SK-N-SH treated with all-trans-retinoic acid at 6 μM for 48 hours (cell line): ENCODE measurements at regions not wholly inside any gene's neighbourhood (a gene's known extent, or its start where the extent isn't known, plus 50 kb on each side); places are given as distances from the start of the nearest gene placed in this dataset.

Source experiments
- ATAC-seq: fragments of 200-7000 bp; cut with Tn5 transposase; 3 replicates; pipeline ENCODE4 v1.9.1; 2020; ENCODE audit warnings: mild to moderate bottlenecking, moderate library complexity
- ARNTL ChIP-seq: fragments of 450-650 bp; formaldehyde crosslinking; IDR thresholded peaks from 2 replicates; pipeline ENCODE4 v1.5.0; 2020; ENCODE audit warnings: low read depth, mild to moderate bottlenecking, moderate library complexity, borderline replicate concordance
- BACH2 ChIP-seq: fragments of 250-450 bp; sonication (Bioruptor Pico); IDR thresholded peaks from 2 replicates; pipeline ENCODE4 v1.9.0; 2021; ENCODE audit warnings: mild to moderate bottlenecking, borderline replicate concordance
- CREB5 ChIP-seq: fragments of 250-450 bp; sonication (Bioruptor Pico); IDR thresholded peaks from 2 replicates; pipeline ENCODE4 v1.5.1; 2020; ENCODE audit warnings: low read depth, mild to moderate bottlenecking, moderate library complexity
- CSDC2 ChIP-seq: fragments of 250-450 bp; sonication (Bioruptor Pico); IDR thresholded peaks from 2 replicates; pipeline ENCODE4 v1.5.0; 2020; ENCODE audit warnings: mild to moderate bottlenecking, moderate library complexity
- CSRNP3 ChIP-seq: fragments of 250-450 bp; sonication (Bioruptor Pico); IDR thresholded peaks from 2 replicates; pipeline ENCODE4 v1.5.1; 2021; ENCODE audit warnings: mild to moderate bottlenecking, moderate library complexity
- ESRRG ChIP-seq: fragments of 250-450 bp; sonication (Bioruptor Pico); IDR thresholded peaks from 2 replicates; pipeline ENCODE4 v1.6.1; 2021; ENCODE audit warnings: mild to moderate bottlenecking
- PATZ1 ChIP-seq: fragments of 250-450 bp; sonication (Bioruptor Pico); IDR thresholded peaks from 2 replicates; pipeline ENCODE4 v1.8.0; 2020; ENCODE audit warnings: mild to moderate bottlenecking, moderate library complexity, borderline replicate concordance
- PPARA ChIP-seq: fragments of 250-450 bp; sonication (Bioruptor Pico); IDR thresholded peaks from 2 replicates; pipeline ENCODE4 v1.5.0; 2020; ENCODE audit warnings: mild to moderate bottlenecking, borderline replicate concordance
- RARB ChIP-seq: fragments of 250-450 bp; sonication (Bioruptor Pico); IDR thresholded peaks from 2 replicates; pipeline ENCODE4 v1.8.0; 2021; ENCODE audit warnings: mild to moderate bottlenecking, moderate library complexity
- SNAI2 ChIP-seq: fragments of 250-450 bp; sonication (Bioruptor Pico); IDR thresholded peaks from 2 replicates; pipeline ENCODE4 v1.5.0; 2020; ENCODE audit warnings: mild to moderate bottlenecking, moderate library complexity
- TCF4 ChIP-seq: fragments of 250-450 bp; sonication (Bioruptor Pico); IDR thresholded peaks from 2 replicates; pipeline ENCODE4 v1.8.0; 2021; ENCODE audit warnings: mild to moderate bottlenecking, moderate library complexity, borderline replicate concordance
- TOX ChIP-seq: fragments of 250-450 bp; sonication (Bioruptor Pico); IDR thresholded peaks from 2 replicates; pipeline ENCODE4 v1.8.0; 2021; ENCODE audit warnings: mild to moderate bottlenecking, moderate library complexity, borderline replicate concordance
- TSHZ2 ChIP-seq: fragments of 250-450 bp; sonication (Bioruptor Pico); IDR thresholded peaks from 2 replicates; pipeline ENCODE4 v1.5.0; 2020; ENCODE audit warnings: mild to moderate bottlenecking, moderate library complexity
- ZC3H10 ChIP-seq: fragments of 250-450 bp; sonication (Bioruptor Pico); IDR thresholded peaks from 2 replicates; pipeline ENCODE4 v1.5.1; 2021; ENCODE audit warnings: mild to moderate bottlenecking, moderate library complexity
- ZFP3 ChIP-seq: fragments of 250-450 bp; sonication (Bioruptor Pico); IDR thresholded peaks from 2 replicates; pipeline ENCODE4 v1.5.0; 2020; ENCODE audit warnings: mild to moderate bottlenecking, moderate library complexity
- ZNF565 ChIP-seq: fragments of 450-650 bp; formaldehyde crosslinking; conservative IDR thresholded peaks from 2 replicates; pipeline ENCODE4 v1.5.0; 2020; ENCODE audit warnings: low read depth, mild to moderate bottlenecking, moderate library complexity
- ZNF70 ChIP-seq: fragments of 450-650 bp; formaldehyde crosslinking; IDR thresholded peaks from 2 replicates; pipeline ENCODE4 v1.5.0; 2020; ENCODE audit warnings: mild to moderate bottlenecking, moderate library complexity
- ZNF8 ChIP-seq: fragments of 450-650 bp; formaldehyde crosslinking; IDR thresholded peaks from 2 replicates; pipeline ENCODE4 v1.5.0; 2020; ENCODE audit warnings: mild to moderate bottlenecking, moderate library complexity

GRCh38 chr2:81895620-81896250, 1591.2 kb upstream of the LRRTM1 start:
- ATAC-seq = no peak
- no peak for TF ChIP-seq CSRNP3 (CRISPR knock-in tag)
- TF ChIP-seq CSDC2 (CRISPR knock-in tag) = no peak
- no peak for TF ChIP-seq ARNTL
- TF ChIP-seq ESRRG (CRISPR knock-in tag) = no peak

GRCh38 chr2:81894451-81894990, 1590.0 kb upstream of the LRRTM1 start:
- ATAC-seq = no peak
- no peak for TF ChIP-seq ESRRG (CRISPR knock-in tag)
- no peak for TF ChIP-seq PATZ1
- no peak for TF ChIP-seq PPARA
- TF ChIP-seq SNAI2 = no peak
- no peak for TF ChIP-seq TSHZ2

GRCh38 chr2:81876624-81877023, 1572.1 kb upstream of the LRRTM1 start:
- TF ChIP-seq ZNF565 (CRISPR knock-in tag) (no peak), ZFP3 (CRISPR knock-in tag) (no peak), TCF4 (CRISPR knock-in tag) (no peak), PATZ1 (no peak), CREB5 (CRISPR knock-in tag) (no peak), PPARA (no peak), CSRNP3 (CRISPR knock-in tag) (no peak), TSHZ2 (no peak), BACH2 (no peak), ESRRG (CRISPR knock-in tag) (no peak), ARNTL (no peak), ZNF70 (CRISPR knock-in tag) (no peak), RARB (CRISPR knock-in tag) (no peak), ZC3H10 (no peak), TOX (CRISPR knock-in tag) (no peak), ZNF8 (CRISPR knock-in tag) (no peak), CSDC2 (CRISPR knock-in tag) (no peak)
- ATAC-seq = no peak
